Parathyroid adenoma (tissue), 2 donors: ENCODE measurements at regions not wholly inside any gene's neighbourhood (a gene's known extent, or its start where the extent isn't known, plus 50 kb on each side); places are given as distances from the start of the nearest gene placed in this dataset.

Experiments used
- H2AFZ ChIP-seq: fragments of 300-600 bp; sonication (generic); one replicate; pipeline ENCODE4 v1.7.0; 2017; ENCODE audit warnings: antibody characterized with exemption, mild to moderate bottlenecking
- H3K27ac ChIP-seq: fragments of 300-600 bp; sonication (generic); one replicate; pipeline ENCODE4 v1.7.0; 2017
- H3K27me3 ChIP-seq: fragments of 300-600 bp; sonication (generic); one replicate; pipeline ENCODE4 v1.7.0; 2017; ENCODE audit warnings: low read length; ENCODE audit not compliant: control insufficient read depth, insufficient read depth
- H3K36me3 ChIP-seq: fragments of 300-600 bp; sonication (generic); one replicate; pipeline ENCODE4 v1.7.0; 2017; ENCODE audit warnings: low read length; ENCODE audit not compliant: control insufficient read depth, insufficient read depth
- H3K4me1 ChIP-seq: fragments of 300-600 bp; sonication (generic); one replicate; pipeline ENCODE4 v1.7.0; 2017; ENCODE audit warnings: control low read depth
- H3K4me2 ChIP-seq: fragments of 300-600 bp; sonication (generic); one replicate; pipeline ENCODE4 v1.7.0; 2017; ENCODE audit warnings: low read length
- H3K4me3 ChIP-seq: fragments of 300-600 bp; sonication (generic); one replicate; pipeline ENCODE4 v1.7.0; 2017; ENCODE audit warnings: low read depth, low read length
- H3K79me2 ChIP-seq: fragments of 300-600 bp; sonication (generic); one replicate; pipeline ENCODE4 v1.7.0; 2017; ENCODE audit warnings: control low read depth
- H3K9ac ChIP-seq: fragments of 300-600 bp; sonication (generic); one replicate; pipeline ENCODE4 v1.7.0; 2017; ENCODE audit warnings: mild to moderate bottlenecking
- H3K9me3 ChIP-seq: fragments of 300-600 bp; sonication (generic); one replicate; pipeline ENCODE4 v1.7.0; 2017; ENCODE audit warnings: low read length; ENCODE audit not compliant: control insufficient read depth
- TF ChIP-seq, protein P1 (sequence below): fragments of 300-600 bp; sonication (generic); IDR thresholded peaks from one replicate; pipeline ENCODE4 v1.7.0; 2017; ENCODE audit warnings: antibody characterized with exemption, mild to moderate bottlenecking
- donor health status: primary hyperparathyroidism.

DNA sequence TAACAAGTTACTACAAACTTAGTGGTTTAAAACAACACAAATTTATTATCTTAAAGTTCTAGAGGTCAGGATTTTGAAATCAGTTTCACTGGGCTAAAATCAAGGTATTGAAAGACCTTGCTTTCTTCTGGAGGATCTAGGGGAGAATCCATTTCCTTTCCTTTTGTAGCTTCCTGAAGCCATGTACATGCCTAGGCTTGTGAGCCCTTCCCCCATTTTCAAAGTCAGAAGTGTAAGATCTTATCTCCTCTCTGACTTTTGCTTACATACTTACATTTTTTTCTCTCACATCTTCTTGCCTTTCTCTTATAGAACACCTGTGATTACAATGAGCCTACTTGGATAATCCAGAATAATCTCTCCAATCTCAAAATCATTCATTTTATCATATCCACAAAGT lies 78.7 kb upstream of the MBOAT2 start:
- no peak overlapping the region for H3K9ac ChIP-seq
- H3K36me3 ChIP-seq: no peaks in the 10 kb centered on the region
- H2AFZ ChIP-seq: no peak overlapping the region
- H3K4me2 ChIP-seq: no peak overlapping the region
- H3K4me1 ChIP-seq: peaks cover 31% of the 10 kb centered on the region
- no peaks in the 10 kb centered on the region for H3K79me2 ChIP-seq
- H3K4me3 ChIP-seq: no peak overlapping the region
- no peaks in the 10 kb centered on the region for H3K27me3 ChIP-seq
- H3K9me3 ChIP-seq: no peaks in the 10 kb centered on the region
- H3K27ac ChIP-seq: no peak overlapping the region
- TF ChIP-seq, protein P1, sequence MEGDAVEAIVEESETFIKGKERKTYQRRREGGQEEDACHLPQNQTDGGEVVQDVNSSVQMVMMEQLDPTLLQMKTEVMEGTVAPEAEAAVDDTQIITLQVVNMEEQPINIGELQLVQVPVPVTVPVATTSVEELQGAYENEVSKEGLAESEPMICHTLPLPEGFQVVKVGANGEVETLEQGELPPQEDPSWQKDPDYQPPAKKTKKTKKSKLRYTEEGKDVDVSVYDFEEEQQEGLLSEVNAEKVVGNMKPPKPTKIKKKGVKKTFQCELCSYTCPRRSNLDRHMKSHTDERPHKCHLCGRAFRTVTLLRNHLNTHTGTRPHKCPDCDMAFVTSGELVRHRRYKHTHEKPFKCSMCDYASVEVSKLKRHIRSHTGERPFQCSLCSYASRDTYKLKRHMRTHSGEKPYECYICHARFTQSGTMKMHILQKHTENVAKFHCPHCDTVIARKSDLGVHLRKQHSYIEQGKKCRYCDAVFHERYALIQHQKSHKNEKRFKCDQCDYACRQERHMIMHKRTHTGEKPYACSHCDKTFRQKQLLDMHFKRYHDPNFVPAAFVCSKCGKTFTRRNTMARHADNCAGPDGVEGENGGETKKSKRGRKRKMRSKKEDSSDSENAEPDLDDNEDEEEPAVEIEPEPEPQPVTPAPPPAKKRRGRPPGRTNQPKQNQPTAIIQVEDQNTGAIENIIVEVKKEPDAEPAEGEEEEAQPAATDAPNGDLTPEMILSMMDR: no peak

DNA sequence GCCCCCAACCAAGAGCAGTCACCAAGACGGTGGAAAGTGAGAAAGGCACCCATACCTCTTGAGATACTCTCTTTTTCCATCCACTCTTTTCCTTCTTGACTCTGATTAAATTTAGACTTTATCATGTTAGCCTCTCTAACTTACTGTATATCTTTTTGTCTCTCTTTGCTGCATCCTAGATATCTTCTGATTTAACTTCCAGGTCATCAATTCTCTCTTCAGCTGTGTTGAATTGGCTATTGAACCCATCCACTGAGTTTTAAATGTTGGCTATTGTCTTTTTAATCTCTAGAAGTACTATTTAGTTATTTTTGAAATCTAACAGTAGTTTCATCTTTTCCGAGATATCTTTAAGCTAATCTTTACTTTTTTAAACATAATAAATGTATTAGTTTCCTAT lies 78.3 kb upstream of the MBOAT2 start:
- Histone ChIP-seq H3K4me3 (no peak overlapping the region), H3K79me2 (no peaks in the 10 kb centered on the region), H3K4me1 (peaks cover 27% of the 10 kb centered on the region), H3K27ac (no peak overlapping the region), H3K36me3 (no peaks in the 10 kb centered on the region), H2AFZ (no peak overlapping the region), H3K9me3 (no peaks in the 10 kb centered on the region), H3K27me3 (no peaks in the 10 kb centered on the region), H3K4me2 (no peak overlapping the region), H3K9ac (no peak overlapping the region)
- TF ChIP-seq, protein P1: no peak

DNA sequence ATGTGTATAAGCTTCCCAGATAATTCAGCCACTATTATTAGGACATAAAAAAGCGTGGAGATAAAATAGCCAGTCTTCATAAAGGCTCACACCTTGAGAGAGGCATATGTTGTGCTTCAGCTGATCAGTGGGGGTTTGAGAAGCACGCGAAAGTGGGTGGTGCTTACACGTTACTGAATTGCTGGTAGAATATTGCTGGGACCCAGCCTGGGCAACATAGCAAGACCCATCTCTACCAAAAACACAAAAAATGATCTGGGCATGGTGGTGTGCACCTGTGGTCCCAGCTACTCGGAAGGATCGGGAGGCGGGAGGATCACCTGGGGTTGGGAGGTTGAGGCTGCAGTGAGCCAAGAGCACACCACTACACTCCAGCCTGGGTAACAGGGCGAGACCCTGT lies 74.9 kb upstream of the MBOAT2 start:
- H3K9ac ChIP-seq: no peak overlapping the region
- no peaks in the 10 kb centered on the region for H3K79me2 ChIP-seq
- no peak overlapping the region for H3K4me2 ChIP-seq
- H2AFZ ChIP-seq: no peak overlapping the region
- peaks cover 17% of the 10 kb centered on the region for H3K4me1 ChIP-seq
- H3K27ac ChIP-seq: no peak overlapping the region
- H3K9me3 ChIP-seq: no peaks in the 10 kb centered on the region
- H3K36me3 ChIP-seq: no peaks in the 10 kb centered on the region
- H3K27me3 ChIP-seq: no peaks in the 10 kb centered on the region
- TF ChIP-seq, protein P1: no peak
- no peak overlapping the region for H3K4me3 ChIP-seq

DNA sequence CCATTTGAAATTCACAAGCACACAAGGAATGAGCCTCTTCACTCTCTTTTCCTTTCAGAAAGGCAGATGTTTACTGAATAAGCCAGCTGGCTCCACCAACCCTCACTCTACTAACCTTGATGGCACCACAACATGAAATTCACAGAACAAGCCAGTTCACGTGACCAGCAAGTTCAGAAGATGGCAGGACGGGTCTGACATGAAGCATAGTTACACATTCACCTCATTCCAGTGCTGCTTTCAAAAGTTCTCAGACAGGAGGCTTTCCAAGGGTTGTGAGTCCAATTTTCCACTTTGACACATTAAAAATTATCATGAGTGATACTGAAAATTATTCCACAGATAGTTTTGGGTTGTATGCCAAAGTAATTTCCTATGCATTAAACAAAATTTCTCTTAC lies 74.2 kb upstream of the MBOAT2 start:
- Histone ChIP-seq H3K27ac (no peak overlapping the region), H3K4me3 (no peak overlapping the region), H3K36me3 (no peaks in the 10 kb centered on the region), H3K4me2 (no peak overlapping the region), H3K4me1 (peaks cover 11% of the 10 kb centered on the region), H3K9me3 (no peaks in the 10 kb centered on the region), H2AFZ (no peak overlapping the region), H3K9ac (no peak overlapping the region), H3K27me3 (no peaks in the 10 kb centered on the region), H3K79me2 (no peaks in the 10 kb centered on the region)
- TF ChIP-seq, protein P1: no peak

DNA sequence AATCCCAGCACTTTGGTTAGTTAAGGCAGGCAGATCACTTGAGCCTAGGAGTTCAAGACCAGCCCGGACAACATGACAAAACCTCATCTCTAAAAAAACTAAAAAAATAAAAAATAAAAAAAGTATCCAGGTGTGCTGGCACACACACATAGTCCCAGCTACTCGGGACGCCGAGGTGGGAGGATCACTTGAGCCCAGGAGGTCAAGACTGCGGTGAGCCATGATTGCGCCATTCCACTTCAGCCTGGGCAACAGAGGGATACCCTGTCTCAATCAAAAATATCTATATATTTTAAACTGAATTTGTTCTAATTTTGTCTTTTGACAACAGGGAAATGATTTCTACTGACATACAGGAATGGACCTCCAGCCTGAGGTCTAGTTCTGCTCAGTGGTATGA lies 73.3 kb upstream of the MBOAT2 start:
- Histone ChIP-seq H3K4me1 (peaks cover 4% of the 10 kb centered on the region), H3K36me3 (no peaks in the 10 kb centered on the region), H3K9me3 (no peaks in the 10 kb centered on the region), H3K4me3 (no peak overlapping the region), H3K79me2 (no peaks in the 10 kb centered on the region), H3K9ac (no peak overlapping the region), H3K27me3 (no peaks in the 10 kb centered on the region), H3K4me2 (no peak overlapping the region), H3K27ac (no peak overlapping the region), H2AFZ (no peak overlapping the region)
- TF ChIP-seq, protein P1: no peak
